IMR-90 (cell line): ENCODE measurements at regions not wholly inside any gene's neighbourhood (a gene's known extent, or its start where the extent isn't known, plus 50 kb on each side); places are given as distances from the start of the nearest gene placed in this dataset.
"Not testable (repeated sequence)": the region's sequence is repeated elsewhere in the genome, so short reads cannot be mapped to it uniquely, and the experiment has no call there.

ENCODE experiments used
- ATAC-seq: fragments of 200-7000 bp; cut with Tn5 transposase; 2 replicates; pipeline ENCODE4 v1.9.1; 2020; ENCODE audit warnings: low read depth, mild to moderate bottlenecking, moderate library complexity
- BruUV-seq: library from RNA; stranded (reverse); fragments of 400-500 nt; replicated peaks from 2 replicates; lab custom pipeline; 2021; lab: Mats Ljungman, UMichigan
- CTCF ChIA-PET: fragments of 300-600 bp; formaldehyde crosslinking; extraction: SDS; loops from one replicate; lab custom pipeline; 2021; ENCODE audit warnings: antibody characterized with exemption; lab: Yijun Ruan, JAX
- POLR2A ChIA-PET: fragments of 300-600 bp; sonication (Branson Sonifier 250); formaldehyde crosslinking; loops from one replicate; lab custom pipeline; 2022; ENCODE audit warnings: antibody characterized with exemption; ENCODE audit not compliant: unreplicated experiment; lab: Charles Lee
- DNase-seq: peaks from one replicate; pipeline ENCODE4 v3.0.0; 2013
- H2AFZ ChIP-seq: replicated peaks from 2 replicates; pipeline ENCODE3; 2013; ENCODE audit warnings: low read length, mild to moderate bottlenecking; ENCODE audit not compliant: poor library complexity
- H2AK5ac ChIP-seq: 2 replicates; pipeline ENCODE4 v1.6.1; 2013; ENCODE audit warnings: low read depth, low read length, inconsistent platforms
- H2AK9ac ChIP-seq: replicated peaks from 2 replicates; pipeline ENCODE3; 2013; ENCODE audit warnings: mild to moderate bottlenecking, low read depth, low read length, moderate library complexity; ENCODE audit not compliant: poor library complexity
- H2BK120ac ChIP-seq: 2 replicates; pipeline ENCODE4 v1.6.1; 2013; ENCODE audit warnings: low read depth, low read length, inconsistent platforms
- H2BK15ac ChIP-seq: 3 replicates; pipeline ENCODE4 v1.6.1; 2013; ENCODE audit warnings: low read depth, low read length, inconsistent platforms
- H2BK20ac ChIP-seq: 2 replicates; pipeline ENCODE4 v1.6.1; 2013; ENCODE audit warnings: low read depth, mild to moderate bottlenecking, inconsistent platforms, low read length, moderate library complexity
- H2BK5ac ChIP-seq: 2 replicates; pipeline ENCODE4 v1.6.1; 2013; ENCODE audit warnings: mild to moderate bottlenecking, low read depth, low read length, inconsistent platforms; ENCODE audit not compliant: poor library complexity, severe bottlenecking
- H3K14ac ChIP-seq: replicated peaks from 2 replicates; pipeline ENCODE4 v1.6.1; 2013; ENCODE audit warnings: low read depth, low read length, inconsistent platforms
- H3K18ac ChIP-seq: 2 replicates; pipeline ENCODE4 v1.6.1; 2013; ENCODE audit warnings: low read depth, low read length, control low read depth
- H3K23ac ChIP-seq: 2 replicates; pipeline ENCODE4 v1.6.1; 2013; ENCODE audit warnings: low read depth, low read length, inconsistent platforms
- H3K27ac ChIP-seq: 2 replicates; pipeline ENCODE4 v1.5.1; 2013; ENCODE audit warnings: mild to moderate bottlenecking, control low read depth, low read length; ENCODE audit not compliant: insufficient read depth
- H3K27me3 ChIP-seq: 2 replicates; pipeline ENCODE4 v1.6.1; 2013; ENCODE audit warnings: low read length; ENCODE audit not compliant: control insufficient read depth, insufficient read depth
- H3K36me3 ChIP-seq: 2 replicates; pipeline ENCODE4 v1.6.1; 2013; ENCODE audit warnings: low read length, mixed read lengths; ENCODE audit not compliant: control insufficient read depth, insufficient read depth
- H3K4ac ChIP-seq: 2 replicates; pipeline ENCODE4 v1.6.1; 2013; ENCODE audit warnings: low read depth, low read length, inconsistent platforms
- H3K4me1 ChIP-seq: 2 replicates; pipeline ENCODE4 v1.6.1; 2013; ENCODE audit warnings: low read length, mixed read lengths; ENCODE audit not compliant: control insufficient read depth, insufficient read depth
- H3K4me2 ChIP-seq: 2 replicates; pipeline ENCODE4 v1.6.1; 2013; ENCODE audit warnings: low read depth, mild to moderate bottlenecking, control low read depth, low read length, moderate library complexity
- H3K4me3 ChIP-seq: 2 replicates; pipeline ENCODE4 v1.5.1; 2013; ENCODE audit warnings: low read depth, mild to moderate bottlenecking, control low read depth, low read length, moderate library complexity; ENCODE audit not compliant: insufficient read depth
- H3K56ac ChIP-seq: 2 replicates; pipeline ENCODE4 v1.6.1; 2013; ENCODE audit warnings: low read length, inconsistent platforms; ENCODE audit not compliant: insufficient read depth; ENCODE audit errors: extremely low read depth
- H3K79me1 ChIP-seq, 2 experiments: 2 replicates each; pipeline ENCODE4 v1.6.1; 2013; ENCODE audit warnings: low read length in 2 of 2, inconsistent platforms in 1 of 2, low read depth in 1 of 2
- H3K9ac ChIP-seq: 2 replicates; pipeline ENCODE4 v1.6.1; 2013; ENCODE audit warnings: low read depth, low read length, control low read depth
- H3K9me1 ChIP-seq: 2 replicates; pipeline ENCODE4 v1.6.1; 2013; ENCODE audit warnings: low read length, inconsistent platforms; ENCODE audit not compliant: insufficient read depth
- H3K9me3 ChIP-seq: 2 replicates; pipeline ENCODE4 v1.6.1; 2013; ENCODE audit warnings: low read length; ENCODE audit not compliant: control insufficient read depth, insufficient read depth
- H4K20me1 ChIP-seq: 2 replicates; pipeline ENCODE4 v1.6.1; 2013; ENCODE audit warnings: low read length, inconsistent platforms; ENCODE audit not compliant: insufficient read depth
- H4K5ac ChIP-seq: 2 replicates; pipeline ENCODE4 v1.6.1; 2013; ENCODE audit warnings: mild to moderate bottlenecking, low read depth, low read length, control low read depth
- H4K8ac ChIP-seq, 2 experiments: 2 replicates each; pipeline ENCODE4 v1.6.1; 2013; ENCODE audit warnings: low read depth in 2 of 2, low read length in 2 of 2, control low read depth in 1 of 2, inconsistent platforms in 1 of 2
- H4K91ac ChIP-seq: 2 replicates; pipeline ENCODE4 v1.6.1; 2013; ENCODE audit warnings: low read depth, low read length, inconsistent platforms; ENCODE audit not compliant: insufficient read depth
- WGBS, 2 experiments: methylation state at CpG; one replicate each; pipeline versions ENCODE4 v1.1.5 to v1.1.7; 2013; ENCODE audit warnings: missing lambda C conversion rate in 2 of 2; ENCODE audit not compliant: insufficient read length in 1 of 2; ENCODE audit errors: extremely low coverage in 2 of 2; 5-methylcytosine and 5-hydroxymethylcytosine counted together
- dilution Hi-C: fragments of 300-500 bp; cut with HindIII; formaldehyde crosslinking; loops from one replicate; pipeline ENCODE4 v1.14.3; 2018; ENCODE audit warnings: low sequenced_read_pairs; ENCODE audit not compliant: unreplicated experiment
- in situ Hi-C: fragments of 300-500 bp; cut with MboI; formaldehyde crosslinking; loops from 3 replicates; pipeline ENCODE4 v1.14.3; 2019; ENCODE audit warnings: low sequenced_read_pairs, inconsistent platforms, mixed read lengths
- intact Hi-C: fragments of 100-400 bp; cut with micrococcal nuclease; formaldehyde crosslinking; loops from 2 replicates; pipeline ENCODE4 v1.10.0; 2022

DNA sequence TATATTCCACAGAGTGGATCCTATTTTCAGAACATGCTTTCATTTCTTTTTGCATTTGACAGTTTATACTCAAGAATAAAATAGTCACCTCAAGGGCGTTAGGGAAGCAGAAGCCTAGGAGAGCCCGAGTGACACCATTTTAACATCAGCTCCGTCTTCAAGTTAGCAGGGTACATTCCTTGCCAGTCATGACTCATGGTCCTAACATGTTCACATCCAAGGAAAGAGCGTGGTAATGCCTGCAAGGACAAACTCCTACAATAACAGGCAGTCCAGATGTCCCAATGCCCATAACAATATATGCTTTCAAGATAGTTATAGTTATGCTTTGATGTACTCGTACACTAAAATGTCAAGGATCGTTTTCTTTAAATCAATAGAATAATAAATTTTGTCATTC, 93.9 kb upstream of the FAM240B start:
- in situ Hi-C loops, H2BK20ac ChIP-seq, H3K27me3 ChIP-seq, H3K79me1 ChIP-seq, H3K27ac ChIP-seq, H2BK15ac ChIP-seq, H4K5ac ChIP-seq, H3K18ac ChIP-seq, POLR2A ChIA-PET, H3K4me2 ChIP-seq, H3K4me3 ChIP-seq, H2AFZ ChIP-seq, DNase-seq, ATAC-seq, H3K14ac ChIP-seq, H3K9me1 ChIP-seq, H3K9ac ChIP-seq, dilution Hi-C loops, H4K8ac ChIP-seq, H3K23ac ChIP-seq, BruUV-seq, CTCF ChIA-PET, H2AK9ac ChIP-seq, intact Hi-C loops, H3K56ac ChIP-seq, H2BK5ac ChIP-seq, H3K9me3 ChIP-seq, H2AK5ac ChIP-seq, H3K4me1 ChIP-seq, H3K36me3 ChIP-seq, H3K4ac ChIP-seq, H4K91ac ChIP-seq, H4K20me1 ChIP-seq, H2BK120ac ChIP-seq: not testable (repeated sequence)
- no CpG with 5 or more reads among the region's 6 CpGs for WGBS, 2 experiments

DNA sequence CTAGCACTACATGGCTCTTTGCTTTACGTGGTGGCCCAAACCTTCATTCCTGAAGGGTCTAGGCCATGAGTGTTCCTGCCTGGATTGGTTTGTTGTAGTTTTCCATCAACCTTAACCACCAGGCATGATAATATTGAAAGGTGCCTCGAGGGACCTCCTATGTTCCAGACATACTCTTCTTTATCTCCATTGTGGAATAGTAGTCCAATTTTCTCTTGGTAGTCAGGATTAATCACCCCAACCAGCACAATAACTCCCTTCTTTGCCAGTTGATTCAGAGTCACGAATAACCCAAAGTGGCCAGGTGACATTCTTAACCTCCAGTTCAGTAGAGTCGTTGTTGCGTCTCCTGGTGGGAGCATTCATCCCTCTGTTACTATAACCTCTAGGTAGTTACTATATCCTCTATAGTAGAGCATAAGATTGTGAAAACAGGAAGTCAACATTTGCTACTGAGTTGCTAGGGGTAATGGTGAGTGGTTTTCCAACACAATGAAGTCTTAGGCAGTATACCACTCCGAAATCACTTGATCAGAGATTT, 88.1 kb upstream of the FAM240B start:
- H3K9ac ChIP-seq, H2BK120ac ChIP-seq, H3K14ac ChIP-seq, H3K4me1 ChIP-seq, intact Hi-C loops, H2AK5ac ChIP-seq, H3K36me3 ChIP-seq, H3K56ac ChIP-seq, H4K91ac ChIP-seq, H3K9me3 ChIP-seq, H2BK15ac ChIP-seq, CTCF ChIA-PET, dilution Hi-C loops, H2BK5ac ChIP-seq, H3K4me3 ChIP-seq, BruUV-seq, ATAC-seq, H3K4me2 ChIP-seq, H2AK9ac ChIP-seq, H3K9me1 ChIP-seq, H3K79me1 ChIP-seq, H3K18ac ChIP-seq, H3K23ac ChIP-seq, H4K8ac ChIP-seq, H3K4ac ChIP-seq, H3K27me3 ChIP-seq, DNase-seq, H4K5ac ChIP-seq, in situ Hi-C loops, H2BK20ac ChIP-seq, H4K20me1 ChIP-seq, POLR2A ChIA-PET, H2AFZ ChIP-seq, H3K27ac ChIP-seq: not testable (repeated sequence)
- WGBS, 2 experiments = no CpG with 5 or more reads among the region's 6 CpGs
